ENCODE measurements at regions not wholly inside any gene's neighbourhood (a gene's known extent, or its start where the extent isn't known, plus 50 kb on each side); places are given as distances from the start of the nearest gene placed in this dataset.

DNA sequence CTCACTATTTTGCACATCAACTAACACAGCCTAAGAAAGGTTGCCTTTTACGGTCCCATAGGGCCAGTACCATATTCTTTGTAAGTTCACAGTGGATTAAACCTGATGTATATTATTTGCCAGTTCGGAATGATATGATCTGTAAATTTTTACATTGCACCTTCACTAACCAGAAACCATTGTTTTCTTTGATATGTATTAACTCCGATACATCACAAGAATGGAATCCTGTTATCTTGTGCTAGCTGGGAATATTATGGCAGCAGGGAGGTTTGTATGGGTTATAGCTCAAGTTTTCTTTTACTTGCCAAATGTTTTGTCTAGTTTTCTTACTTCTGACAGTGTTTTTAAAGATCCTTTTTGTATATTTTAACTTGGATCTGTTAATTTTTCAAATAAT is 51.4 kb upstream of the S1PR1 start:
- TF ChIP-seq TRIM28 (IDR thresholded peaks at IDR 0.05; ENCODE audit: borderline replicate concordance, low read length) (no peak), ZFP3 (tag by site-specific recombination; IDR thresholded peaks at IDR 0.05; ENCODE audit: low read depth) (no peak), ZNF311 (tag by site-specific recombination; IDR thresholded peaks at IDR 0.05; ENCODE audit: borderline replicate concordance) (no peak), ZFP69B (tag by site-specific recombination; IDR thresholded peaks at IDR 0.05) (no peak), ZNF670 (tag by site-specific recombination; IDR thresholded peaks at IDR 0.05; ENCODE audit: low read depth) (no peak), ZNF202 (tag by site-specific recombination; IDR thresholded peaks at IDR 0.05; ENCODE audit: borderline replicate concordance) (no peak), ZNF610 (tag by site-specific recombination; IDR thresholded peaks at IDR 0.05; ENCODE audit: borderline replicate concordance) (no peak), ZNF26 (tag by site-specific recombination; IDR thresholded peaks at IDR 0.05) (no peak), HOXA7 (CRISPR knock-in tag; IDR thresholded peaks at IDR 0.05; ENCODE audit: borderline replicate concordance) (no peak), ZNF626 (tag by site-specific recombination; IDR thresholded peaks at IDR 0.05) (no peak)
- ChIA-PET POLR2A (no interaction called here), CTCF (no interaction called here)
- Histone ChIP-seq H3K4me3 (ENCODE audit: low read depth, low read length) (no peak overlapping the region), H3K4me1 (ENCODE audit: control insufficient read depth, insufficient read depth, low read length) (no peaks in the 10 kb centered on the region), H3K9me3 (ENCODE audit: control insufficient read depth, insufficient read depth, low read depth, low read length) (no peaks in the 10 kb centered on the region), H3K36me3 (ENCODE audit: control insufficient read depth in 2 of 2, insufficient read depth in 1 of 2, low read length in 2 of 2) (no peaks in the 10 kb centered on the region), H3K27ac (ENCODE audit: extremely low read depth, low read depth, low read length) (no peak overlapping the region)

DNA sequence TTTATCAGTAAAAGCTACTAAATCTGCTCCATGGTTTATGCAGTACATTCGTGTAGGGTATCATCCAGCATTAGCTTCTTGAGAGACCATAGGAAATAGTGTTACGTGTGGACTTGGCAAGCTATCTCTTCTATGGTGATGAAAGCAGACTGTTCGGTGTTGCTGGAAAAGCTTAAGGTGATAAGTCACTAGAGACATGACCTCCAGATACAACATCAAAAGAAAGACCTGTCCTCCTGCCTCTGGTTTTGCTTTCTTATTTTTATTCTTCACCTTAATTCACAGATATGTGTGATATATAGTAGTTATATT is 53.5 kb upstream of the S1PR1 start:
- POLR2A ChIA-PET, result no interaction called here
- TF ChIP-seq SALL2 (tag by site-specific recombination; IDR thresholded peaks at IDR 0.05; ENCODE audit: borderline replicate concordance) (no peak), ZNF585B (tag by site-specific recombination; IDR thresholded peaks at IDR 0.05) (no peak), ZNF202 (tag by site-specific recombination; IDR thresholded peaks at IDR 0.05; ENCODE audit: borderline replicate concordance) (no peak), SP7 (tag by site-specific recombination; IDR thresholded peaks at IDR 0.05) (no peak), ZNF776 (tag by site-specific recombination; IDR thresholded peaks at IDR 0.05; ENCODE audit: borderline replicate concordance) (no peak), ZNF521 (tag by site-specific recombination; IDR thresholded peaks at IDR 0.05) (no peak), ZNF777 (tag by site-specific recombination; IDR thresholded peaks at IDR 0.05; ENCODE audit: borderline replicate concordance) (no peak), ZNF600 (tag by site-specific recombination; IDR thresholded peaks at IDR 0.05) (no peak), ZNF76 (tag by site-specific recombination; IDR thresholded peaks at IDR 0.05; ENCODE audit: borderline replicate concordance, low read depth) (no peak), BCL6B (tag by site-specific recombination; IDR thresholded peaks at IDR 0.05) (no peak)
- TF ChIP-seq, protein P1, sequence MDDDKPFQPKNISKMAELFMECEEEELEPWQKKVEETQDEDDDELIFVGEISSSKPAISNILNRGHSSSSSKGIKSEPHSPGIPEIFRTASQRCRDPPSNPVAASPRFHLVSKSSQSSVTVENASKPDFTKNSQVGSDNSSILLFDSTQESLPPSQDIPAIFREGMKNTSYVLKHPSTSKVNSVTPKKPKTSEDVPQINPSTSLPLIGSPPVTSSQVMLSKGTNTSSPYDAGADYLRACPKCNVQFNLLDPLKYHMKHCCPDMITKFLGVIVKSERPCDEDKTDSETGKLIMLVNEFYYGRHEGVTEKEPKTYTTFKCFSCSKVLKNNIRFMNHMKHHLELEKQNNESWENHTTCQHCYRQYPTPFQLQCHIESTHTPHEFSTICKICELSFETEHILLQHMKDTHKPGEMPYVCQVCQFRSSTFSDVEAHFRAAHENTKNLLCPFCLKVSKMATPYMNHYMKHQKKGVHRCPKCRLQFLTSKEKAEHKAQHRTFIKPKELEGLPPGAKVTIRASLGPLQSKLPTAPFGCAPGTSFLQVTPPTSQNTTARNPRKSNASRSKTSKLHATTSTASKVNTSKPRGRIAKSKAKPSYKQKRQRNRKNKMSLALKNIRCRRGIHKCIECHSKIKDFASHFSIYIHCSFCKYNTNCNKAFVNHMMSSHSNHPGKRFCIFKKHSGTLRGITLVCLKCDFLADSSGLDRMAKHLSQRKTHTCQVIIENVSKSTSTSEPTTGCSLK (tag by site-specific recombination; IDR thresholded peaks at IDR 0.05), result no peak
- TF ChIP-seq, protein P2, sequence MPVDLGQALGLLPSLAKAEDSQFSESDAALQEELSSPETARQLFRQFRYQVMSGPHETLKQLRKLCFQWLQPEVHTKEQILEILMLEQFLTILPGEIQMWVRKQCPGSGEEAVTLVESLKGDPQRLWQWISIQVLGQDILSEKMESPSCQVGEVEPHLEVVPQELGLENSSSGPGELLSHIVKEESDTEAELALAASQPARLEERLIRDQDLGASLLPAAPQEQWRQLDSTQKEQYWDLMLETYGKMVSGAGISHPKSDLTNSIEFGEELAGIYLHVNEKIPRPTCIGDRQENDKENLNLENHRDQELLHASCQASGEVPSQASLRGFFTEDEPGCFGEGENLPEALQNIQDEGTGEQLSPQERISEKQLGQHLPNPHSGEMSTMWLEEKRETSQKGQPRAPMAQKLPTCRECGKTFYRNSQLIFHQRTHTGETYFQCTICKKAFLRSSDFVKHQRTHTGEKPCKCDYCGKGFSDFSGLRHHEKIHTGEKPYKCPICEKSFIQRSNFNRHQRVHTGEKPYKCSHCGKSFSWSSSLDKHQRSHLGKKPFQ (tag by site-specific recombination; IDR thresholded peaks at IDR 0.05), result no peak
- no peak overlapping the region for H3K4me3 ChIP-seq (ENCODE audit: low read depth, low read length)
- H3K4me1 ChIP-seq (ENCODE audit: control insufficient read depth, insufficient read depth, low read length), result no peaks in the 10 kb centered on the region
- H3K36me3 ChIP-seq (ENCODE audit: control insufficient read depth in 2 of 2, insufficient read depth in 1 of 2, low read length in 2 of 2), result no peaks in the 10 kb centered on the region
- CTCF ChIA-PET, result no interaction called here
- H3K9me3 ChIP-seq (ENCODE audit: control insufficient read depth, insufficient read depth, low read depth, low read length), result no peaks in the 10 kb centered on the region
- no peak overlapping the region for H3K27ac ChIP-seq (ENCODE audit: extremely low read depth, low read depth, low read length)

Data from HEK293 (cell line).